Activated T-helper 1 cell treated with anti-CD3 and anti-CD28 coated beads, Interleukin-12 subunit alpha, Interleukin-12 subunit beta, Interleukin-2, Interleukin-4 antibody, amounts not matched to agents 30 ng/mL and 10 ng/mL and 1 ng/mL, durations not matched to agents 14 hours and 24 hours and 36 hours (primary cell): ENCODE measurements at regions not wholly inside any gene's neighbourhood (a gene's known extent, or its start where the extent isn't known, plus 50 kb on each side); places are given as distances from the start of the nearest gene placed in this dataset.
"Not testable (repeated sequence)": the region's sequence is repeated elsewhere in the genome, so short reads cannot be mapped to it uniquely, and the experiment has no call there.

Source experiments
- DNase-seq: peaks from one replicate; pipeline ENCODE4 v3.0.0; 2021; ENCODE audit warnings: low spot score
- H3K27ac Mint-ChIP-seq: one replicate; pipeline ENCODE4 v1.8.0; 2021; ENCODE audit warnings: mild to moderate bottlenecking, mixed read lengths
- H3K27me3 Mint-ChIP-seq: one replicate; pipeline ENCODE4 v1.8.0; 2022; ENCODE audit warnings: mild to moderate bottlenecking, moderate library complexity, mixed read lengths; ENCODE audit not compliant: insufficient read depth
- H3K36me3 Mint-ChIP-seq: one replicate; pipeline ENCODE4 v1.8.0; 2021; ENCODE audit warnings: low read depth, mixed read lengths
- H3K4me1 Mint-ChIP-seq: one replicate; pipeline ENCODE4 v1.8.0; 2021; ENCODE audit warnings: low read depth, mixed read lengths
- H3K4me3 Mint-ChIP-seq: one replicate; pipeline ENCODE4 v1.8.0; 2021; ENCODE audit warnings: mild to moderate bottlenecking, moderate library complexity, mixed read lengths
- H3K9me3 Mint-ChIP-seq: one replicate; pipeline ENCODE4 v1.8.0; 2021; ENCODE audit warnings: mixed read lengths
- intact Hi-C: fragments of 100-400 bp; cut with micrococcal nuclease; formaldehyde crosslinking; loops from one replicate; pipeline ENCODE4 v1.15.1; 2024

DNA sequence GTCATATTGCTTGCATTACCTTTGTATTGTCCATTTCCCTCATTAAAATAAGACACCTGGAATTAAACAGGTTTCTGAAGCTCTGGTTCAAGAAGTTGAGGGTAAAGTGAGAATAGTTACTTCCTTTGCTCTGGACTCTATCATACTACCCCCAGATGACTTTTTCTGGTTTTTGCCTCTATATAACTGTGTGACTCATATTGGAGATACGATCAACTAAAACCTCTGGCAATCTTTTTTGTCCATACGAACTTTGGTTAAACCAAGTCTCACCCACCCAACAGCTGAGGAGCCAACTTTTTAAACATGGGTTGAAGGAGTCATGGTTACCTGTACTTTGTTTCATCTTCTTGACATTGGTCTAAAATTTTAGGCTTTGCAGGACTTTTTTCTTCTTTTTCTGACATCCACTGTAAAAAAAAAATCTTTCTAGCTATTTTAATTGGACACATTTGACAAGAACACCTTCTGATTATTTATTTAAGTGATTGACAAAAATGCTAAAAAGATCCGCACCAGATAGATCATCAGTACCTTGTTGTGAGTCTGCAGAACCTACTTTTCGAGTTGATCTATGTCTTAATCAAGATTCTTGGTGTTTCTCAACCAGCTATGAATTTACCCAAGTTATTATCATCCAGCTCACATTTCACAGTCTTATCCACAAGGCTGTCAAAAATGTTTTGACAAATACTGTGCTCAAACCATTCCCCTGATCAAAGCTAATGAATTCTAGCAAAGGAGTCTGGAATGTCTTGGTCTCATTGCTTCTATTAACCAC lies 166.0 kb downstream of the IPO8 start:
- no peaks in the 10 kb centered on the region for H3K4me1 Mint-ChIP-seq
- intact Hi-C loops: no loop called here
- no peaks in the 10 kb centered on the region for H3K36me3 Mint-ChIP-seq
- H3K27ac Mint-ChIP-seq: no peak overlapping the region
- H3K4me3 Mint-ChIP-seq: no peak overlapping the region
- DNase-seq: no peak
- H3K27me3 Mint-ChIP-seq: no peaks in the 10 kb centered on the region
- H3K9me3 Mint-ChIP-seq: no peaks in the 10 kb centered on the region

DNA sequence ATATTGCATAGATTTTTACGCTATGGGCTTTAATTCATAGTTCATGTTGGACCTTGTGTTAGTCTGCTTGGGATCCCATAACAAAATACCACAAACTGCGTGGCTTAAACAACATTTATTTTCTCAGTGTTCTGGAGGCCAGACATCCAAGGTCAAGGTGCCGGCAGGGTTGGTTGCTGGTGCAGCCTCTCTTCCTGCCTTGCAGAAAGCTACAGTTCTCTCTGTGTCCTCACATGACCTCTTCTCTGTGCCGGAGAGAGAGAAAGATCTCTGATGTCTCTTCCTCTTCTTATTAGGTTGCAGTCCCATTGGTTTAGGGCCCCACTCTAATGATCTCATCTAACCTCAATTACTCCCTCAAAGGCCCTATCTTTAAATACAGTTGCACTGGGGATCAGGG lies 170.5 kb downstream of the IPO8 start:
- Mint-ChIP-seq H3K36me3 (no peaks in the 10 kb centered on the region), H3K27me3 (no peaks in the 10 kb centered on the region), H3K4me3 (no peak overlapping the region), H3K9me3 (no peaks in the 10 kb centered on the region), H3K27ac (no peak overlapping the region), H3K4me1 (no peaks in the 10 kb centered on the region)
- DNase-seq: no peak
- intact Hi-C loops: no loop called here

DNA sequence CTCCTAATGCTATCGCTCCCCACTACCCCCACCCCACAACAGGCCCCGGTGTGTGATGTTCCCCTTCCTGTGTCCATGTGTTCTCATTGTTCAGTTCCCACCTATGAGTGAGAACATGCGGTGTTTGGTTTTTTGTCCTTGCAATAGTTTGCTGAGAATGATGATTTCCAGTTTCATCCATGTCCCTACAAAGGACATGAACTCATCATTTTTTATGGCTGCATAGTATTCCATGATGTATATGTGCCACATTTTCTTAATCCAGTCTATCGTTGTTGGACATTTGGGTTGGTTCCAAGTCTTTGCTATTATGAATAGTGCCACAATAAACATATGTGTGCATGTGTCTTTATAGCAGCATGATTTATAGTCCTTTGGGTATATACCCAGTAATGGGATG lies 175.4 kb downstream of the IPO8 start:
- DNase-seq, H3K9me3 Mint-ChIP-seq, intact Hi-C loops, H3K36me3 Mint-ChIP-seq, H3K27me3 Mint-ChIP-seq, H3K4me3 Mint-ChIP-seq, H3K27ac Mint-ChIP-seq, H3K4me1 Mint-ChIP-seq: not testable (repeated sequence)

DNA sequence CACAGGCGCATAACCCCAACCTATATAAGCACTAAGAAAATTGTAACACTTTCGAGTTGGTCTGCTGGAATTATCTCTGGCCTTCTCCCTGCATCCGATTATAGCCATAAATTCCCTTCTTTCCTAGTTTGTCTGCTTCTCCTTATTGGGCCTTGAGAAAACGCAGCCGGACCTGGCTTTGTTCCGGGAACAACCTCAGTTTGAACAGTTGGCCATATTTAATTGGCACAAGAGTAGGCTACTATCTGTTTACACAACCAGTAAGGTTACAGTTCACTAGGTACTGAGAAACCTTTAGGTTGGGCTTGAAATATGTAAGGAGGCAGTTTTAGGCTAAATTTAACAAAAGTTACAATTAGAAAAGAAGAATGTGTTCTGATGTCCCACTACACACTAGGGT lies 176.1 kb downstream of the IPO8 start:
- no peaks in the 10 kb centered on the region for H3K9me3 Mint-ChIP-seq
- no peaks in the 10 kb centered on the region for H3K36me3 Mint-ChIP-seq
- H3K4me1 Mint-ChIP-seq: no peaks in the 10 kb centered on the region
- intact Hi-C loops: no loop called here
- DNase-seq: no peak
- no peaks in the 10 kb centered on the region for H3K27me3 Mint-ChIP-seq
- no peak overlapping the region for H3K27ac Mint-ChIP-seq
- H3K4me3 Mint-ChIP-seq: no peak overlapping the region

DNA sequence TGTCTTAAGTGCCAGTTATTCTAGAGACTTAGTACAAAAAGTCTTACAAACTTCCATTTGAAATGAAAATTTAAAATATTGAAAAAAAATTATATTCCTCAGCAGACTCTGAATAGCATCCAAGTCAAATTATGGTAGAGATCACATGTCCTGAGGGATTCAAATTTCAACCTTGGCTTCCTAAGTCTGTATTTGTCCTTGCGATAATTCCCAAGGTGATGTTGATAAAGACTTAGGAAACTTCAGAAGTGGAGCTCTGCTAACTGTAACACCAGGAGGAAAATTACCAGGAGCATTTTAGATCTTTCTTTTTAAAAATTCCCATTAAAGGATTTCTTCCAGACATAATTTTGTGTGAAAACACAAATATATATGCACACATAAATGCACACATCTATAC lies 178.3 kb downstream of the IPO8 start:
- Mint-ChIP-seq H3K4me3 (no peak overlapping the region), H3K36me3 (no peaks in the 10 kb centered on the region), H3K4me1 (no peaks in the 10 kb centered on the region), H3K27ac (no peak overlapping the region), H3K9me3 (no peaks in the 10 kb centered on the region), H3K27me3 (no peaks in the 10 kb centered on the region)
- no peak for DNase-seq
- intact Hi-C loops: no loop called here

DNA sequence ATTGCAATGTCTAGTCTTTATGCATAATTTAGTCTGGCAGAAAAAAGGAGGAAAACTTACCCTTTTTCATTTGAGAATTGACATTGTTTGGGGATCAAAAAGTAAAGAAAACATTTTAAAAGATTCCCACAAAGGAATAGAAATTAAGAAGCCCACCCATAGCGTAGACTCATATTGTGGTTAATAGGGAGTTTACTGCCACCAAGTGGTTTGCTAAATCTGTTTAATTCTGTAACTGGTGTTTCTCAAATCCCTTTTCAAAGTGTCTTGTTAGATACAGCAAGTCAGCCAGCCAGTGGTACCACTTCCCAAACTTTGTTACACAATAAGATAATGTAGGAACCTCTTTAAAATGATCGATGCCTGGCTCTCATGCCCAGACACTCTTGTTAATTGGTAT lies 180.3 kb downstream of the IPO8 start:
- DNase-seq: no peak
- no peaks in the 10 kb centered on the region for H3K9me3 Mint-ChIP-seq
- no peak overlapping the region for H3K27ac Mint-ChIP-seq
- H3K27me3 Mint-ChIP-seq: no peaks in the 10 kb centered on the region
- H3K36me3 Mint-ChIP-seq: no peaks in the 10 kb centered on the region
- intact Hi-C loops: no loop called here
- no peak overlapping the region for H3K4me3 Mint-ChIP-seq
- no peaks in the 10 kb centered on the region for H3K4me1 Mint-ChIP-seq

DNA sequence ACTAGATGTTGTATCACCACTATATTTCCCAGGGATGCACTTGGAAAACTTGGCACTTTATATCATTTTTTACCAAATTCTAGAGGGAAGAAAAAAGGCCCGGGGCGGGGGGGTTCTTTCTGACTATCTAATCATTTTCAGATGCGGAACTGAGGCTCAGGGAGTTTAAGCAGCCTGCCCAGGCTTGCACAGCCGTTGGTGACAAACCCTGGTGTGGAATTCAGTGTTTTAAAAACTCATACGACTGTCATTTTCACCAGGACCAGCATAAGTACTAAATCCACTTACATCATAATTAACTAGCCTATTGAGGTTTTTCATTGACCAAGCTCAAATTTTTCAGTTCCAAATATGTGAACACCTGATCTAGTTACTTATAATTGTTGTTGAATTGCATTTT lies 181.0 kb downstream of the IPO8 start:
- no peaks in the 10 kb centered on the region for H3K36me3 Mint-ChIP-seq
- H3K27ac Mint-ChIP-seq: no peak overlapping the region
- no peaks in the 10 kb centered on the region for H3K27me3 Mint-ChIP-seq
- no peak for DNase-seq
- intact Hi-C loops: no loop called here
- no peaks in the 10 kb centered on the region for H3K4me1 Mint-ChIP-seq
- H3K4me3 Mint-ChIP-seq: no peak overlapping the region
- H3K9me3 Mint-ChIP-seq: no peaks in the 10 kb centered on the region

DNA sequence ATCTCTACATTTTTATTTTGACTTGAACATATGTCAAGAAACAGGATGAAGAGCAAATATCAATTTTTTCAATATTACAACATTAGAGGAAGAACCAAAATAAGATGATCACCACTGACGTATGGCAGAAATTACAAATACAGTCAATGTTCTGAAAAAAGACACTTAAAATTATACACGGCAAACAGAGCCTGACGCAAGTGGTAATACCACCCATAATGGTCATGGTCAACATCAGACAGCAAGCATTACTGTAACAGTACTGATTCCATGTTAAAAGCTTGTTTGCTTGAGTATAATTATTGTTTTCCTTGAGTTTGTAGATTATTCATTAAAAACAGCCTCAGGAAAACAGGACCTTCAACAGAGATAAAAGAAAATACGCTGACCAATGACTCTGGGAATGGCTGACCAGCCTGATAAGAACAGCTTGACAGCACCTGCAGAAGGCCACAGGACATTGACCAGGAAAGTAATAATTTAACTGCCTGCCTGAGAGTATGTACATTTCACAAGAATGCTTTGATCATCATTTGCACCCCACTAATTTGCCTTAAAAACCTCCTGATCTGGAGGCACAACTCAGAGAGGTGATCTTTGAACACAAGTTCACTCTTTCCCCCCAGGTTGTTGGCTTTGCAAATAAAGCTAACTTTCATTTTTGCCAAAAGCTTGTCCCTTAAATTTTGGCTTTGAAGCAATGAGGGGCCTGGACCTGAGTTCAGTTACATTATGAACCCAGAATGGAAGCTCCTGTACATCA lies 187.3 kb downstream of the IPO8 start:
- Mint-ChIP-seq H3K27ac (no peak overlapping the region), H3K36me3 (no peaks in the 10 kb centered on the region)
- intact Hi-C loops: no loop called here

DNA sequence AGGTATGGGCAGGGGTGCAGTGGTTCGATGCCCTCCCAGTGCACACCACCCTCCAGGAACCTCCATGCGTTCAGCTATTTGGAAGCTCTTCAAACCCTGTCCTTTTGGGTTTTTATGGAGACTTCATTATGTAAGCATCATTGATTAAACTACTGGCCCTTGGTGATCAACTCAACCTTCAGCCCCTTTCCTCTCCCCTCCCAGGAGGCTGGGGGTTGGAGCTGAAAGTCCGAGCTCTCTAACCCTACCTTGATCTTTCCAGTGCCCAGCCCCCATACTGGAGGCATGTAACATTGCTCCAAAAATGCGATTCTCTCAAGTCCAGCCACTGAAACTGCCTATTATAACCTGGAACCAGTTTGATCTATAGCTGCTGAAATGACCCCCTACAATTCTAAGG lies 188.1 kb downstream of the IPO8 start:
- H3K4me1 Mint-ChIP-seq: no peaks in the 10 kb centered on the region
- intact Hi-C loops: no loop called here
- no peak overlapping the region for H3K4me3 Mint-ChIP-seq
- H3K27me3 Mint-ChIP-seq: no peaks in the 10 kb centered on the region
- DNase-seq: no peak
- H3K27ac Mint-ChIP-seq: no peak overlapping the region
- H3K36me3 Mint-ChIP-seq: no peaks in the 10 kb centered on the region
- no peaks in the 10 kb centered on the region for H3K9me3 Mint-ChIP-seq

More for the DNA sequence above, 187.3 kb downstream of the IPO8 start:
- DNase-seq: no peak
- Mint-ChIP-seq H3K4me1 (no peaks in the 10 kb centered on the region), H3K4me3 (no peak overlapping the region), H3K9me3 (no peaks in the 10 kb centered on the region), H3K27me3 (no peaks in the 10 kb centered on the region)

DNA sequence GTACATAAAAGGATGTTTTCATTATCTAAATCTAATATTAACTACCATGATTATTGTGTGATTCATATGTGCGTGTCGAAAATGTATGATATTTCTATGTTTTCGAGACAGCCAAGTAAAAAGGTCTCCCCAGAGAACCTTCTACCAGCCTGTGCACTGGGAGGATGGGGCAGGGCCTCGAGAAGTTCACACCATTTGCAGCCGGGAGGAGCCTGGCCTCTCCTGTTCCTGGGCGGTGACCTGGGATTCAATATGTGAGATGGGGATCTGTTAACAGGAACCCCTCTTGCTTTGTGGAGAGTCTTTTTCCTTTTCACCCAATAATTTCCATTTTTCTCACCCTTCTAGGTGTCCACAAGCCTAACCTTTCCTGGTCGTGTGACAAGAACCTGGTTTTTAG lies 189.3 kb downstream of the IPO8 start:
- intact Hi-C loops: no loop called here
- H3K9me3 Mint-ChIP-seq: no peaks in the 10 kb centered on the region
- no peak overlapping the region for H3K4me3 Mint-ChIP-seq
- no peaks in the 10 kb centered on the region for H3K36me3 Mint-ChIP-seq
- H3K4me1 Mint-ChIP-seq: no peaks in the 10 kb centered on the region
- H3K27ac Mint-ChIP-seq: no peak overlapping the region
- H3K27me3 Mint-ChIP-seq: no peaks in the 10 kb centered on the region
- no peak for DNase-seq

DNA sequence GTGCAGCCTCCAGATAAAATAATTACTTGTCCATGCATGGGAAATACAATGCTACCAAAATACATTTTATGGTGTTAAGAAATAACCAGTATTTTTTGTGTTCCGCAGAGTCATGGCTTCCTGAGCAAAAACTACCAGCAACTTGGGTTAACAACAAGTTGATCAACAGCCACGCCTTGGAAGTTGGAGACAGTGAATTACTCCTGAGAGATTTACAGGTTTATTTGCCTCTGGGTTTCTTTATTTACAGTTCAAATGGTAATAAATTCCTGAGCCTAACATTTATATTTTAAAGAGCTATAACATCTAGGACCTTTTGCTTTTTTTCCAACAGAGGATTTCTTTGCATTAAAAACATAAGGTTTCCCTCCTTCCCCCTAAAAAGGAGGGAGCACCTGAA lies 194.0 kb downstream of the IPO8 start:
- intact Hi-C loops: no loop called here
- no peaks in the 10 kb centered on the region for H3K36me3 Mint-ChIP-seq
- DNase-seq: no peak
- H3K4me3 Mint-ChIP-seq: no peak overlapping the region
- no peak overlapping the region for H3K27ac Mint-ChIP-seq
- H3K27me3 Mint-ChIP-seq: no peaks in the 10 kb centered on the region
- H3K4me1 Mint-ChIP-seq: no peaks in the 10 kb centered on the region
- no peaks in the 10 kb centered on the region for H3K9me3 Mint-ChIP-seq

DNA sequence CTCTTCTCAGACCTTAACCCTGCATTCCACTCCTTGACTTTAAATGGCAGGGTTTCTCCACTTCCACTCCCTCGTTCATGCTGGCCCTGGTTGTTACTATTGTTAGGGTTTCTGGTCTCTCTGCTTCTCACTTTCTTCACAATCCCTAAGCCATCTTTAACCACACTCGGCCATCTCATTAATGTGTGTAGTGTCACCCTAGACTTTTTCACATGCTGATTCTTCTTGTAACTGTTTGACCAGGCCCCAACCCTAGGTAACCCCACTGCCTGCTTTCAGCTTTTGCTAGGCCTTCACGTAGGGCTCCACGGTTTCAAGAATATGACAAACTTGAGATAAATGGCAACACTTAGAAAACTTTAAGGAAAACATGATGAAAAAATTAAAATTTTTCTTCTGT lies 195.1 kb downstream of the IPO8 start:
- H3K36me3 Mint-ChIP-seq: no peaks in the 10 kb centered on the region
- H3K27me3 Mint-ChIP-seq: no peaks in the 10 kb centered on the region
- no peaks in the 10 kb centered on the region for H3K4me1 Mint-ChIP-seq
- H3K4me3 Mint-ChIP-seq: no peak overlapping the region
- DNase-seq: no peak
- no peaks in the 10 kb centered on the region for H3K9me3 Mint-ChIP-seq
- H3K27ac Mint-ChIP-seq: no peak overlapping the region
- intact Hi-C loops: no loop called here

DNA sequence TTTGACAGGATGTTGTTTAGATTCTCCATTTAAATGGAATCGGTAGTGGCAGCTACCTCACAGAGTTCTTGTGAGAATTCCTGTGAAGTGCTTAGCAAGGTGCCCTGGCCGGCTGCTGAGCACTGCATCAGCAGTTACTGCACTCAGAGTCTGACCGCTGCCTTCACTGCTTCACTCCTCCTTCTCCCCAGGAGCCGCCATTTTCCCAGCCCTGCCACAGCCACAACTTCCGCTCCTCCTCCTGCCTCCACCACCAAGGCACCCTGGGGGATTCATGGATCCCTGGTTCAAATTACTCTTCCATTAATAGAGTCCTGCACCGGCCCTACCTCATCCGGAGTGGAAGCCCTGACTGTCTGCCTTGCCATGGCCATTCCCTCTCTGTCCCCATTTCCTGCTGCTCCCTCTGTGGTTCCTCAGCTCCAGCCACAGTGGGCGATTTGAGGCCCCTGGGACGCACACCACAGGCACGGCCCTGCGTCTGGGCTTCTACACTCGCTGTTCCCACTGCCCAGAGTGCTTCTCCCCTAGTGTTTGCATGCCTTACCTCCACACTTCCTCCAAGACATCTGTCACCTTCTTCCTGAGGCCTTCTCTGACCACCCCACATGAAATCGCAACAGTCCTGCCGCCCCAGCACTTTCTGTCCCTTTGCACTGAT lies 210.3 kb downstream of the IPO8 start:
- H3K27ac Mint-ChIP-seq: no peak overlapping the region
- intact Hi-C loops: no loop called here
- no peaks in the 10 kb centered on the region for H3K36me3 Mint-ChIP-seq
- no peaks in the 10 kb centered on the region for H3K27me3 Mint-ChIP-seq
- DNase-seq: no peak
- no peaks in the 10 kb centered on the region for H3K9me3 Mint-ChIP-seq
- H3K4me1 Mint-ChIP-seq: no peaks in the 10 kb centered on the region
- no peak overlapping the region for H3K4me3 Mint-ChIP-seq
